SH-SY5Y (cell line): ENCODE measurements at regions not wholly inside any gene's neighbourhood (a gene's known extent, or its start where the extent isn't known, plus 50 kb on each side); places are given as distances from the start of the nearest gene placed in this dataset.

Experiments used
- GATA2 ChIP-seq: IDR thresholded peaks from 2 replicates; pipeline ENCODE4 v1.6.1; 2011; ENCODE audit warnings: mild to moderate bottlenecking, low read depth, low read length
- GATA3 ChIP-seq: IDR thresholded peaks from 2 replicates; pipeline ENCODE4 v1.6.1; 2011; ENCODE audit warnings: low read depth, mild to moderate bottlenecking, low read length, moderate library complexity

DNA sequence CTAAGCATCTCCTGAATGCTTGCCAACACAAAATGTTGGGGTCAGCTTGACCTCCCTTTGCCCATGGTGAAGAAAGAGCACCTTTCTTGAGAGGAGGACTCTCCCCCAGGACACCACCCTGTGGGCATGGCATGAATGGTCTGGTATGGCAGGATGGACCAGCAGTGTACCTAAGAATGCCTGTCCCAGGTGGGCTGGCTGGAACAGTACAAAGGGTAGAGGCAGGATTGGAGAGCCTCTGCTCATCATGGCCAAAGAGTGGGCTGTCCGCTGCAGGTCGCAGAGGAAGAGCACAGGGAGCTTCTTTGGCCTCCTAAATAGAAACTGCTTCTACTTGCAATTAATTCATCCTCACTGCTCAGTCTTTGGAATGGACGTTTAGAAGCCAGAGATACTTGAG is 131.6 kb upstream of the OSMR start:
- no peak for TF ChIP-seq GATA2
- TF ChIP-seq GATA3: no peak
